COLO668 (cell line): ENCODE measurements at regions not wholly inside any gene's neighbourhood (a gene's known extent, or its start where the extent isn't known, plus 50 kb on each side); places are given as distances from the start of the nearest gene placed in this dataset.

Source experiments
- DNase-seq: peaks from one replicate; lab custom pipeline; 2025; ENCODE audit not compliant: unreplicated experiment; lab: John Stamatoyannopoulos, UW

DNA sequence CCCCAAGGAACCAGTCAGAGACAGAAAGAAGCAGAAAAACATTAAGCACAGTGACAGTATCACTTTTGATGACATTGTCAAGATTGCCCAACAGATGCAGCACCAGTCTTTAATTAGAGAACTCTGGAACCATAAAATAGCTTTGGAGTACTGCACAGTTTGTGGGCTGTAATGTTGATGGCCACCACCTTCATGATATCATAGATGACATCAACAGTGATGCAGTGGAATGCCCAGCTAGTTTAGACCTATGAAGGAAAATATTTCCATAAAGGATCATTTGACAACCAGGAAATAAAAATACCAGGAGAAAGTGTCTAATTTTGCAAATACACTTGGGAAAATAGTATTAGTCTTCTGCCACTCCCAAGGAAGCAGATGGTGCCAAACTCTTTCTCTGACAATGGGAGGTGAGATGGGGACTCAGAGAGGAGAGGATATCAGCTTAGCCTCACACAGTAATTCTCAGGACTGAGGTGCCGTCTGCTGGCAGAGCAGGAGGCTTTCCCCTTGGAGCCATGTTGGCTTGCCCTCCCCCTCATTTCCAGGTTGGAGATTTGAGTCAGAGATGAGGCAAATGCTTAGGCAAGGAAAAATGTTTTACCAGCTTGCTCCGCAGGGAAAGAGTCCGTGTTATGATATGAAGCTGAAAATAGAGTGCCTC, 107.5 kb upstream of the CELF4 start:
- no peak for DNase-seq

- no peak for DNase-seq
These were observed 106.4 kb upstream of the CELF4 start for GRCh38 chr18:37672001-37672400.

GRCh38 chr18:37671530-37671929, 105.9 kb upstream of the CELF4 start:
- no peak for DNase-seq

- no peak for DNase-seq
These were observed 105.5 kb upstream of the CELF4 start for GRCh38 chr18:37671119-37671518.

DNA sequence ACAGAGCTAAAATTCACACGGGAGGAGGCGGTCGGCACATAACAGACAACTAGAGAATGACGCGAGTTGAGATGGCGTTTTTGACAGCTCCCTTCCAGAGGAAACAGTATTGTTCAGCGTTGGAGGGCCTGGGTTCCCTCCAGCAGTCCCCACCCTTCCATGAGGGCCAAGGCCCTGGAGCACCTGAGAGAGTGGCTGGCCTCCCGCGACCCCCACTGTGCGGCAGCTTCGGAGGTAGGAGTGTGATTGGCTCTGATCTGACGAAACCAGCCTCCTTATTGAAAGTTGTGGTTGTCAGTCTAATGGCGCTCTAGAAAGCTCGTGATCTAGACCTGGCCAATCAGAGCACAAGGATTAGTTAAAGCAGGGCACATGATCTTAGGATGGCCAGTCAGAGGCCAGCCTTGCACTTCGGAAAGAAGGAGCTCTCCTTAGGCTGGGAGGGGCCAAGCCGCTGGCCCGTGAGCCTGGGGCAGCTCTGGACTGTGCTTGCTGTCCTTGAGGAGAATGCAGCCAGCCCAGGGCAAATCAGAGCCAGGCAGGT, 104.5 kb upstream of the CELF4 start:
- no peak for DNase-seq

GRCh38 chr18:37668971-37669747, 103.6 kb upstream of the CELF4 start:
- no peak for DNase-seq

DNA sequence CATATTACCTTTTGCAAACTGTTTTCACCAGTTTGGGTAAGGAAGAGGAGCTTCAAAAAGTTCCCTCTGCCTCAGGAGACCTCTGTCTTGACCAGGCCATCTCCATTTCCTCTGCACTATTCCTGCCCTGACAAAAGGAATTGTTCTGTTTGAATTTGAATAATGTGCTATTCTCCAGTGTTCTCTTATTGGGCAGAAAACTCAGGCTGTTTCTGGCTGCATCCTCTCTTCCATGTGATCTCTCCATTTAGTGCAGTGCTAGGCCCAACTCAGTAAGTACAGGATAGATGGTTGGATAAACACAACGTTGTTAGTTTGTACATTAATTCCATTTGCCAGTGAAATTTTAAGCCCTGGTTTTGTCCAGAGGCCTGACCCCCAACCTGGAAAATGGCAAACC, 102.2 kb upstream of the CELF4 start:
- no peak for DNase-seq

- no peak for DNase-seq
These were observed 101.4 kb upstream of the CELF4 start for GRCh38 chr18:37666991-37667390.

DNA sequence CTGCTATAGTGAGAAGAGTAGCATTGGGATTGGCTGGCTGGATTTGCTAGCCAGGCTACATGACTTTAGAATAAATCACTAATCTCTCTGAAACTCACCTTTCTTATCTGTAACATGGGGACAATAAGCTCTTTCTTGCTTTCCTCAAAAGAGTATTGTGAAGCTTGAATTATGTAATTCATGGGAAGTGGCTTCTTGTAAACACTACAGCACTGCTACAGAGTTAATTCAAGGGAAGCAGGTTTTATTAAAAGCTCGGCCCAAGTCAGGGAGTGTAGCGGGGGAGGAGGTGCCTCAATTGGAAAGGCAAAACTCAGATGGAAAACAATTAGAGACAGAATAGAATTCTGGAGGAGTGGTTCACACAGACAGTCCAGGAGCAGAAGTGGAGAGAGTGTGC, 100.9 kb upstream of the CELF4 start:
- DNase-seq: no peak

DNA sequence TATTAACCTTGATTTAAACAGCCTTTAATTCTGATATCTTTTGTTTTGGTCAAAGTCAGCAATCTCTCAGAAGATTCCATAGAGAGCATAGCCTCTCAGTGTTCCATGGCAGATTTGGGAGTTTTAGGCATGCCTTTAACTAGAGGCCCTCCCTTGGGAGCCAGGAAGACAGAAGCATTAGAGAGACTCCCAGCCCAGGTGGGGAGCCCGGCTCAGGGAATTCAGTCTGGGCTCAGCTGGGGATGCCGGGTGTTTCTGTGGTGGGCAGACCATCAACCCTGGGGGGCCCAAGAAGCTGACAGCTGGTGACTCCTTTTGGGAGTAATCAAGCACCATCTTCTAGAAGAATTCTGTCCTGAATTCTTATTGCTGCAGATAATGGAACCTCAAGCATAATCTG, 99.7 kb upstream of the CELF4 start:
- no peak for DNase-seq

- no peak for DNase-seq
These were observed 97.8 kb upstream of the CELF4 start for GRCh38 chr18:37663446-37663845.

DNA sequence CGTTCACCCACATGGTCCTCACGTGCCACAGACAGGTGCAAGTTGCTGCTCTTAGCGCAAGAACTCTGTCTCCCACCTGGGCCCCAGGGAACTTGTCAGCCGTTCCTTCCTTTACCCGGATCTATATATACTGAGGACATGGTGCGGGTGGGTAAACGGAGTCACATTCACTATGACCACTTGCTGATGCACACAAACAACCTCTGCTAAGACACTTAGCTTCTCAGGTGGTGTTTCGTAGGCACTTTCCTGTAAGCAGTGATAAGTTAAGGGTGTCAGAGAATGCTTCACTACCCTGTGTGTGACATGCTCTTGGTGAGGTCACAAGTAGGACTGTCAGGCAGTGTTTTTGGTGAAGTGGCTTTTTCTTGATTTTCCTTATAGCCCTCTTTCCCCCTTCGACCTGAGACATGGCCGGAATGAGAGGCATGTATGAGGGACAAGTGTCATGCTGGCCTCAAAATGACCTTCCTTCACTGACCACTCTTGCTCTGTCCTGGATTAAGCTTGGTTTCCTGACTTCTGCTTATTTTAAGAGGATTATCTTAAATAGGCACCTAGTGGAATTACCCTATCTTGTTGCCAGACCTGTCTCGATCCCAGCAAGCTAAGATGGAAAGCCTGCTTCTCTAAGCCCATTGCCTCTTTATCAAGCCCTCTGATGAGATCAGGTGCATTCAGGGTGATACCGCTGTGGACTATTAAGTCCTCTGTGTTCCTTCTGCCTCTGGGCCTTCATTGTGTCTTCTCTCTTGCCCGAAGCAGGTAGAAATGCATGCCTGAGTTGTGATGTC, 97.1 kb upstream of the CELF4 start:
- DNase-seq: no peak

DNA sequence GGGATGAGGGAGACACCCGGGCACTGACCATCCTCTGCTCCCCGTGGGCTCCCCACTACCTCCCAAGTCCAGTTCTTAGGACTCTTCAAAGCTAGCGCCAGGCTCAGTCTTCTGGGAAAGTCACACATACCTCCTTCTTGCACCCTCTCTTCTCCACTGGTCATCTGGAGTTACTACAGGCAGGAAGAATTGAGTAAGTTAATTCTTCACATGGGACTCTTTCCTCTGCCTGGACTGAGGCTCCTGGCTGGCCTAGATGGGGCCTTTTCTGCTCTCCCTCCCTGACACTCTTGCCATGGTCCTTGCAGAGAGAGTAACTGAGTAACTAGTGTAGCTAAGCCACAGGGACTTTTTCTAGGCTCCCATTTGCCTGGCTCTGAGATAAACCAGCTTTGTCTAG, 96.5 kb upstream of the CELF4 start:
- no peak for DNase-seq

DNA sequence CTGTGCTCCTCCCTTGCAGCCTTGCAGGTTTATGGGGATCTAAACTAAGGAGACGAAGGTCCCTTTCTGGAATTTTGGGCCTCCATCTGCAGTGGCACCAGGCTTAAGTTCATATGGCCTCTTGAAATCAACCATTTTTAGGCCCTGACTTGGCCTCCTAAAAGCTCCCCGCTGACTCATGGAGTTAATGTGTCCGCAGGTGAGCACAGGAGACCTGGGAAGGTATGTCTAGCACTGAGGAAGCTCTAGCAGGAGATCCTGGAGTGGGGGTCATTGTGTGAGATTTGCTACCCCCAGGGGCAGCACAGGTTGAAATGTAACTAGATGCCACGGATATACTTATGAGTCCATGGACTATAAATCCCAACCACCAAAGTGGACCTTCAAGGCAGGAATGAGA, 95.9 kb upstream of the CELF4 start:
- no peak for DNase-seq

GRCh38 chr18:37661061-37661460, 95.5 kb upstream of the CELF4 start:
- DNase-seq: no peak

GRCh38 chr18:37660658-37661057, 95.1 kb upstream of the CELF4 start:
- no peak for DNase-seq

GRCh38 chr18:37659906-37660305, 94.3 kb upstream of the CELF4 start:
- DNase-seq: no peak

GRCh38 chr18:37658894-37659293, 93.3 kb upstream of the CELF4 start:
- DNase-seq: no peak

DNA sequence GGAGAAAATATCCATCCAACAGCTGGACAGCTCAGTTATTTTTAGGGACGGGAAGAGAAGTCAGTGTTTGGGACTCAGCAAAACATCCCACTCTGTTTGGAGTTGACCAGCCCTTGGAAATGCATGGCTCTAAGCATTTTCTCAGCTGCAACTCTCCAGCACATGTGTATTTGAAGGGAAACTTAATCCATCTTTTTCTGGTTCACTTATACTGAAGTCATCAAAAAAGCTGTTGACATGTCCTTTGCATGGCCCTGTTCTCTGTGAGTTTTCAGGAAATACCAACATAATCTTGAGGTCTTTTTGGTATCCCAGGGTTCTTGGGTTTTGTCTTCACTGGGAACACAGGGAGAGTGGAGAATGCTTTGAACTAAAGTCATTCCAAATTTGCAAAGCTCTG, 91.9 kb upstream of the CELF4 start:
- no peak for DNase-seq

GRCh38 chr18:37654731-37655369, 89.3 kb upstream of the CELF4 start:
- no peak for DNase-seq

DNA sequence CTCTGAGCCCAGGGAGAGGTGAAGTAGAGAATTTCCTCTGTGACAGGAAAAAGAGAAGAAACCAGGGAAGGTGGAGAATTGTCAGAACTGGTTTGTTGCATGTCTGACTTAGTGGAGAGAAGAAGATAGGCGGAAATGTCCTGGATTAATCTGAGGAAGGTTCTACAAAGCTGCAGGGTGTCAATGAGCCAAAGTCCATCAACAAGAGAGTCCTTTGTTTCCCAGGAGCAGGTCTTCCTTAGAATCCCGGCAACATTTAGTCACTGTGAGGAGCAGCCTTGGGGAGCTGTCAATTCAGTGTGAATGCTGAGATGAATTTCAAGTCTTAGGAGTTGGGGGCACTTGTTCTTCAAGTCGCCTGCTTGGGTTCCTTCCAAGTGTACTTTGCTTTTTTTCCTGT, 88.4 kb upstream of the CELF4 start:
- no peak for DNase-seq
